ENCODE measurements at regions not wholly inside any gene's neighbourhood (a gene's known extent, or its start where the extent isn't known, plus 50 kb on each side); places are given as distances from the start of the nearest gene placed in this dataset.

GRCh38 chr16:19939553-19939952 is 54.9 kb upstream of the GPRC5B start:
- no peaks in the 10 kb centered on the region for H3K27me3 ChIP-seq
- TF ChIP-seq POLR2A (IDR thresholded peaks at IDR 0.05) (no peak), CTCF (IDR thresholded peaks at IDR 0.05) (no peak)
- no peaks in the 10 kb centered on the region for H3K36me3 ChIP-seq (ENCODE audit: low read depth, missing control alignments)
- H3K27ac ChIP-seq = no peak overlapping the region
- intact Hi-C loops (cut with DNase I; ENCODE audit: low total_unique reads) = no loop called here
- no peaks in the 10 kb centered on the region for H3K4me1 ChIP-seq
- no peak for DNase-seq
- H3K9me3 ChIP-seq = no peaks in the 10 kb centered on the region
- no peak overlapping the region for H3K4me3 ChIP-seq
- 73 to 74% methylated on average over 5 of the region's 5 CpGs for WGBS, 2 donors

DNA sequence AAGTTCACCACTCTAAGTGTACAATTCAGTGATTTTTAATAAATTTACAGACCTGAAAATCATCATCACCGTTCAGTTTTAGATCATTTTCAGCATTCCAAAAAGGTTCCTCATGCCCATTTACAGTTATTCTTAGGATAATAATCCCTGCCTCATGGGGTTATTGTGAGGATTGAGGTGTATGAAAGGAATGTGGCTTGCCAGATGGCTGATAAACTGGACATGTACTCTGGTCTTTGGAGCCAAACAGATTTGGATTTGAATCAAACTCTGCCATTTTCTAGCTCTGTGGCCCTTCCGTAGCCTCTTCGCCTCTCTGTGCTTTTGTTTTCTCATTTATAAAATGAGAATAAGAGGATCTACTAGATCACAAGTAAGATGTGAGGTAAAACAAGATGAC is 53.9 kb upstream of the GPRC5B start:
- no peak for DNase-seq
- H3K27me3 ChIP-seq = no peaks in the 10 kb centered on the region
- H3K36me3 ChIP-seq (ENCODE audit: low read depth, missing control alignments) = no peaks in the 10 kb centered on the region
- 85 to 90% methylated on average over 3 of the region's 3 CpGs for WGBS, 2 donors
- TF ChIP-seq CTCF (IDR thresholded peaks at IDR 0.05) (no peak), POLR2A (IDR thresholded peaks at IDR 0.05) (no peak)
- no peaks in the 10 kb centered on the region for H3K9me3 ChIP-seq
- no peak overlapping the region for H3K4me3 ChIP-seq
- no peak overlapping the region for H3K27ac ChIP-seq
- H3K4me1 ChIP-seq = no peaks in the 10 kb centered on the region
- intact Hi-C loops (cut with DNase I; ENCODE audit: low total_unique reads) = no loop called here

- Histone ChIP-seq H3K4me1 (no peaks in the 10 kb centered on the region), H3K9me3 (no peaks in the 10 kb centered on the region), H3K36me3 (ENCODE audit: low read depth, missing control alignments) (no peaks in the 10 kb centered on the region), H3K4me3 (no peak overlapping the region), H3K27me3 (no peaks in the 10 kb centered on the region), H3K27ac (no peak overlapping the region)
- no peak for DNase-seq
- no peak for TF ChIP-seq POLR2A (IDR thresholded peaks at IDR 0.05)
- TF ChIP-seq CTCF (IDR thresholded peaks at IDR 0.05) = no peak
- 79 to 89% methylated on average over 3 of the region's 3 CpGs for WGBS, 2 donors
- intact Hi-C loops (cut with DNase I; ENCODE audit: low total_unique reads) = no loop called here
These were observed 51.8 kb upstream of the GPRC5B start for GRCh38 chr16:19936441-19936840.

GRCh38 chr16:19935694-19936093 is 51.0 kb upstream of the GPRC5B start:
- no peaks in the 10 kb centered on the region for H3K9me3 ChIP-seq
- no peak for TF ChIP-seq POLR2A (IDR thresholded peaks at IDR 0.05)
- H3K4me3 ChIP-seq = no peak overlapping the region
- H3K36me3 ChIP-seq (ENCODE audit: low read depth, missing control alignments) = no peaks in the 10 kb centered on the region
- H3K27ac ChIP-seq = no peak overlapping the region
- H3K27me3 ChIP-seq = no peaks in the 10 kb centered on the region
- 48 to 64% methylated on average over 2 of the region's 2 CpGs for WGBS, 2 donors
- intact Hi-C loops (cut with DNase I; ENCODE audit: low total_unique reads) = no loop called here
- DNase-seq = no peak
- H3K4me1 ChIP-seq = no peaks in the 10 kb centered on the region

All from testis (tissue), 2 donors.